Activated CD4-positive, alpha-beta memory T cell treated with anti-CD3 and anti-CD28 coated beads for 36 hours (primary cell): ENCODE measurements at regions not wholly inside any gene's neighbourhood (a gene's known extent, or its start where the extent isn't known, plus 50 kb on each side); places are given as distances from the start of the nearest gene placed in this dataset.

ENCODE experiments used
- CTCF ChIA-PET: fragments of 350-600 bp; sonication (Branson Sonifier 250); formaldehyde crosslinking; loops from one replicate; lab custom pipeline; 2021; ENCODE audit warnings: antibody characterized with exemption, inconsistent platforms; lab: Charles Lee
- POLR2A ChIA-PET: fragments of 350-600 bp; sonication (Branson Sonifier 250); formaldehyde crosslinking; loops from one replicate; lab custom pipeline; 2021; ENCODE audit warnings: antibody characterized with exemption; lab: Charles Lee
- DNase-seq: peaks from one replicate; pipeline ENCODE4 v3.0.0-alpha.2; 2020
- H3K27ac Mint-ChIP-seq: one replicate; pipeline ENCODE4 v1.8.0; 2021; ENCODE audit warnings: mixed read lengths
- H3K27me3 Mint-ChIP-seq: one replicate; pipeline ENCODE4 v1.8.0; 2021; ENCODE audit warnings: mixed read lengths
- H3K36me3 Mint-ChIP-seq: one replicate; pipeline ENCODE4 v1.8.0; 2021; ENCODE audit warnings: mixed read lengths
- H3K4me1 Mint-ChIP-seq: one replicate; pipeline ENCODE4 v1.8.0; 2021; ENCODE audit warnings: low read depth, mixed read lengths
- H3K4me3 Mint-ChIP-seq: one replicate; pipeline ENCODE4 v1.8.0; 2021; ENCODE audit warnings: mild to moderate bottlenecking, mixed read lengths
- H3K9me3 Mint-ChIP-seq: one replicate; pipeline ENCODE4 v1.8.0; 2021; ENCODE audit warnings: mixed read lengths
- intact Hi-C: fragments of 100-400 bp; cut with micrococcal nuclease; formaldehyde crosslinking; loops from one replicate; pipeline ENCODE4 v1.15.1; 2023

GRCh38 chr2:118642501-118642900 lies 204.9 kb downstream of the EN1 start:
- Mint-ChIP-seq H3K4me1 (no peaks in the 10 kb centered on the region), H3K27ac (no peak overlapping the region), H3K4me3 (no peak overlapping the region), H3K36me3 (no peaks in the 10 kb centered on the region), H3K27me3 (peaks cover 2% of the 10 kb centered on the region), H3K9me3 (no peaks in the 10 kb centered on the region)
- no peak for DNase-seq
- intact Hi-C loops: no loop called here
- ChIA-PET POLR2A (no interaction called here), CTCF (no interaction called here)

GRCh38 chr2:118641711-118642110 lies 205.7 kb downstream of the EN1 start:
- intact Hi-C loops: no loop called here
- no peak overlapping the region for H3K4me3 Mint-ChIP-seq
- no peak overlapping the region for H3K27ac Mint-ChIP-seq
- H3K4me1 Mint-ChIP-seq: no peaks in the 10 kb centered on the region
- CTCF ChIA-PET: no interaction called here
- no peak for DNase-seq
- no peaks in the 10 kb centered on the region for H3K36me3 Mint-ChIP-seq
- POLR2A ChIA-PET: no interaction called here
- no peaks in the 10 kb centered on the region for H3K9me3 Mint-ChIP-seq
- peaks cover 4% of the 10 kb centered on the region for H3K27me3 Mint-ChIP-seq

GRCh38 chr2:118639371-118639770 lies 208.1 kb downstream of the EN1 start:
- Mint-ChIP-seq H3K4me1 (no peaks in the 10 kb centered on the region), H3K36me3 (no peaks in the 10 kb centered on the region), H3K4me3 (no peak overlapping the region), H3K27me3 (peaks cover 4% of the 10 kb centered on the region), H3K27ac (no peak overlapping the region), H3K9me3 (no peaks in the 10 kb centered on the region)
- no peak for DNase-seq
- ChIA-PET POLR2A (no interaction called here), CTCF (no interaction called here)
- intact Hi-C loops: no loop called here

- POLR2A ChIA-PET: no interaction called here
These were observed 209.0 kb downstream of the EN1 start for GRCh38 chr2:118638453-118638852.

GRCh38 chr2:118635891-118636290 lies 211.6 kb downstream of the EN1 start:
- Mint-ChIP-seq H3K36me3 (no peaks in the 10 kb centered on the region), H3K27ac (no peak overlapping the region), H3K4me1 (no peaks in the 10 kb centered on the region), H3K9me3 (peaks cover 2% of the 10 kb centered on the region), H3K27me3 (peaks cover 2% of the 10 kb centered on the region), H3K4me3 (no peak overlapping the region)
- POLR2A ChIA-PET: no interaction called here
- CTCF ChIA-PET: no interaction called here
- DNase-seq: no peak
- intact Hi-C loops: no loop called here

More at GRCh38 chr2:118638453-118638852, 209.0 kb downstream of the EN1 start:
- no peak for DNase-seq
- H3K9me3 Mint-ChIP-seq: peaks cover under 1% of the 10 kb centered on the region
- CTCF ChIA-PET: no interaction called here
- no peak overlapping the region for H3K27ac Mint-ChIP-seq
- H3K4me1 Mint-ChIP-seq: no peaks in the 10 kb centered on the region
- no peaks in the 10 kb centered on the region for H3K36me3 Mint-ChIP-seq
- peaks cover 3% of the 10 kb centered on the region for H3K27me3 Mint-ChIP-seq
- no peak overlapping the region for H3K4me3 Mint-ChIP-seq
- intact Hi-C loops: no loop called here

GRCh38 chr2:118634876-118635275 lies 212.6 kb downstream of the EN1 start:
- H3K27ac Mint-ChIP-seq: no peak overlapping the region
- ChIA-PET CTCF (no interaction called here), POLR2A (no interaction called here)
- no peak overlapping the region for H3K4me3 Mint-ChIP-seq
- intact Hi-C loops: no loop called here
- H3K27me3 Mint-ChIP-seq: peaks cover 2% of the 10 kb centered on the region
- no peaks in the 10 kb centered on the region for H3K4me1 Mint-ChIP-seq
- H3K36me3 Mint-ChIP-seq: no peaks in the 10 kb centered on the region
- no peak for DNase-seq
- H3K9me3 Mint-ChIP-seq: peaks cover 2% of the 10 kb centered on the region

- DNase-seq: no peak
- peaks cover 2% of the 10 kb centered on the region for H3K27me3 Mint-ChIP-seq
- H3K9me3 Mint-ChIP-seq: peaks cover 2% of the 10 kb centered on the region
- ChIA-PET POLR2A (no interaction called here), CTCF (no interaction called here)
- no peak overlapping the region for H3K4me3 Mint-ChIP-seq
- H3K36me3 Mint-ChIP-seq: no peaks in the 10 kb centered on the region
- intact Hi-C loops: no loop called here
- H3K4me1 Mint-ChIP-seq: no peaks in the 10 kb centered on the region
- H3K27ac Mint-ChIP-seq: no peak overlapping the region
These were observed 214.0 kb downstream of the EN1 start for GRCh38 chr2:118633371-118634018.

GRCh38 chr2:118632921-118633320 lies 214.5 kb downstream of the EN1 start:
- no peak overlapping the region for H3K4me3 Mint-ChIP-seq
- no peaks in the 10 kb centered on the region for H3K36me3 Mint-ChIP-seq
- intact Hi-C loops: no loop called here
- H3K9me3 Mint-ChIP-seq: peaks cover 2% of the 10 kb centered on the region
- H3K4me1 Mint-ChIP-seq: no peaks in the 10 kb centered on the region
- ChIA-PET POLR2A (no interaction called here), CTCF (no interaction called here)
- H3K27me3 Mint-ChIP-seq: peaks cover 2% of the 10 kb centered on the region
- H3K27ac Mint-ChIP-seq: no peak overlapping the region
- no peak for DNase-seq

- Mint-ChIP-seq H3K36me3 (no peaks in the 10 kb centered on the region), H3K4me3 (no peak overlapping the region), H3K27me3 (no peaks in the 10 kb centered on the region), H3K27ac (no peak overlapping the region), H3K4me1 (no peaks in the 10 kb centered on the region), H3K9me3 (peaks cover 3% of the 10 kb centered on the region)
- POLR2A ChIA-PET: no interaction called here
- CTCF ChIA-PET: no interaction called here
- DNase-seq: no peak
- intact Hi-C loops: no loop called here
These were observed 220.3 kb downstream of the EN1 start for GRCh38 chr2:118627156-118627555.

GRCh38 chr2:118622913-118623312 lies 224.5 kb downstream of the EN1 start:
- H3K36me3 Mint-ChIP-seq: no peaks in the 10 kb centered on the region
- peaks cover 2% of the 10 kb centered on the region for H3K27me3 Mint-ChIP-seq
- H3K4me3 Mint-ChIP-seq: no peak overlapping the region
- H3K4me1 Mint-ChIP-seq: no peaks in the 10 kb centered on the region
- no peak overlapping the region for H3K27ac Mint-ChIP-seq
- ChIA-PET CTCF (no interaction called here), POLR2A (no interaction called here)
- H3K9me3 Mint-ChIP-seq: peaks cover 3% of the 10 kb centered on the region
- intact Hi-C loops: no loop called here
- DNase-seq: no peak

GRCh38 chr2:118622108-118622507 lies 225.3 kb downstream of the EN1 start:
- intact Hi-C loops: no loop called here
- no peak overlapping the region for H3K4me3 Mint-ChIP-seq

GRCh38 chr2:118618279-118618678 lies 229.2 kb downstream of the EN1 start:
- no peaks in the 10 kb centered on the region for H3K36me3 Mint-ChIP-seq
- peaks cover 4% of the 10 kb centered on the region for H3K27me3 Mint-ChIP-seq
- no peak overlapping the region for H3K4me3 Mint-ChIP-seq
- no peaks in the 10 kb centered on the region for H3K9me3 Mint-ChIP-seq
- no peak overlapping the region for H3K27ac Mint-ChIP-seq
- H3K4me1 Mint-ChIP-seq: no peaks in the 10 kb centered on the region
- intact Hi-C loops: no loop called here
- POLR2A ChIA-PET: no interaction called here
- DNase-seq: no peak
- CTCF ChIA-PET: no interaction called here

More at GRCh38 chr2:118622108-118622507, 225.3 kb downstream of the EN1 start:
- Mint-ChIP-seq H3K27me3 (peaks cover 2% of the 10 kb centered on the region), H3K36me3 (no peaks in the 10 kb centered on the region), H3K27ac (no peak overlapping the region), H3K9me3 (no peaks in the 10 kb centered on the region), H3K4me1 (no peaks in the 10 kb centered on the region)
- ChIA-PET POLR2A (no interaction called here), CTCF (no interaction called here)
- no peak for DNase-seq

GRCh38 chr2:118616432-118616831 lies 231.0 kb downstream of the EN1 start:
- no peaks in the 10 kb centered on the region for H3K9me3 Mint-ChIP-seq
- DNase-seq: no peak
- no peaks in the 10 kb centered on the region for H3K4me1 Mint-ChIP-seq
- no peak overlapping the region for H3K4me3 Mint-ChIP-seq
- H3K27me3 Mint-ChIP-seq: peaks cover 4% of the 10 kb centered on the region
- ChIA-PET POLR2A (no interaction called here), CTCF (no interaction called here)
- H3K36me3 Mint-ChIP-seq: no peaks in the 10 kb centered on the region
- H3K27ac Mint-ChIP-seq: no peak overlapping the region
- intact Hi-C loops: no loop called here
